GM06990 (cell line): ENCODE measurements at regions not wholly inside any gene's neighbourhood (a gene's known extent, or its start where the extent isn't known, plus 50 kb on each side); places are given as distances from the start of the nearest gene placed in this dataset.
"Not testable (repeated sequence)": the region's sequence is repeated elsewhere in the genome, so short reads cannot be mapped to it uniquely, and the experiment has no call there.

ENCODE experiments used
- DNase-seq: peaks from one replicate; pipeline ENCODE4 v3.0.0-alpha.2; 2011; ENCODE audit not compliant: insufficient read length; ENCODE audit errors: extremely low read depth
- H3K27me3 ChIP-seq: replicated peaks from 2 replicates; pipeline ENCODE4 v1.6.0; 2011; ENCODE audit warnings: low read length; ENCODE audit not compliant: control insufficient read depth, insufficient read depth
- H3K36me3 ChIP-seq: 2 replicates; pipeline ENCODE4 v1.5.1; 2011; ENCODE audit warnings: low read length; ENCODE audit not compliant: control insufficient read depth, insufficient read depth
- H3K4me3 ChIP-seq: replicated peaks from 2 replicates; pipeline ENCODE4 v1.5.1; 2011; ENCODE audit warnings: low read depth, mild to moderate bottlenecking, control low read depth, low read length
- TF ChIP-seq, protein P1 (sequence below): IDR thresholded peaks from 2 replicates; pipeline ENCODE4 v1.5.1; 2011; ENCODE audit warnings: low read length, control low read depth, mild to moderate bottlenecking, inconsistent platforms; ENCODE audit not compliant: insufficient read depth, poor library complexity, severe bottlenecking

DNA sequence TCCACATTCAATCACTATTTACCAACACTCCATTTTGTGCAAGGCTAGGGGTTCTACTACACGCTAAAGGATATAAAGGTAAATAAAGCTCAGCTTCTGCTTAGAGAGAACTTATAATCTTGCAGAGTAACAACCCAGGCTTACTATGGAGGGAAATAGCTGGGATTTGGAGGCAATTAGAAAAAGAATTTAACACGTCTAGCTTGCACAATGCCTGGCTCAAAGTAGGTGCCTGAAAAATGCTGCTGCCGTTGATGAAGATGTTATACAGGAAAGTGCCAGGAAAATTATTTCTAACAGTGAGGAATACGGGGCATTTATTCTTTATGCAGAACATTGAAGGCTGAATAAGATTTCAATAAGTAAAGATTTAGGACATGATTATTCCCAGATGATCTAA lies 214.2 kb downstream of the KITLG start:
- H3K36me3 ChIP-seq = no peaks in the 10 kb centered on the region
- no peak overlapping the region for H3K4me3 ChIP-seq
- TF ChIP-seq, protein P1, sequence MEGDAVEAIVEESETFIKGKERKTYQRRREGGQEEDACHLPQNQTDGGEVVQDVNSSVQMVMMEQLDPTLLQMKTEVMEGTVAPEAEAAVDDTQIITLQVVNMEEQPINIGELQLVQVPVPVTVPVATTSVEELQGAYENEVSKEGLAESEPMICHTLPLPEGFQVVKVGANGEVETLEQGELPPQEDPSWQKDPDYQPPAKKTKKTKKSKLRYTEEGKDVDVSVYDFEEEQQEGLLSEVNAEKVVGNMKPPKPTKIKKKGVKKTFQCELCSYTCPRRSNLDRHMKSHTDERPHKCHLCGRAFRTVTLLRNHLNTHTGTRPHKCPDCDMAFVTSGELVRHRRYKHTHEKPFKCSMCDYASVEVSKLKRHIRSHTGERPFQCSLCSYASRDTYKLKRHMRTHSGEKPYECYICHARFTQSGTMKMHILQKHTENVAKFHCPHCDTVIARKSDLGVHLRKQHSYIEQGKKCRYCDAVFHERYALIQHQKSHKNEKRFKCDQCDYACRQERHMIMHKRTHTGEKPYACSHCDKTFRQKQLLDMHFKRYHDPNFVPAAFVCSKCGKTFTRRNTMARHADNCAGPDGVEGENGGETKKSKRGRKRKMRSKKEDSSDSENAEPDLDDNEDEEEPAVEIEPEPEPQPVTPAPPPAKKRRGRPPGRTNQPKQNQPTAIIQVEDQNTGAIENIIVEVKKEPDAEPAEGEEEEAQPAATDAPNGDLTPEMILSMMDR = no peak
- DNase-seq = no peak
- no peaks in the 10 kb centered on the region for H3K27me3 ChIP-seq

DNA sequence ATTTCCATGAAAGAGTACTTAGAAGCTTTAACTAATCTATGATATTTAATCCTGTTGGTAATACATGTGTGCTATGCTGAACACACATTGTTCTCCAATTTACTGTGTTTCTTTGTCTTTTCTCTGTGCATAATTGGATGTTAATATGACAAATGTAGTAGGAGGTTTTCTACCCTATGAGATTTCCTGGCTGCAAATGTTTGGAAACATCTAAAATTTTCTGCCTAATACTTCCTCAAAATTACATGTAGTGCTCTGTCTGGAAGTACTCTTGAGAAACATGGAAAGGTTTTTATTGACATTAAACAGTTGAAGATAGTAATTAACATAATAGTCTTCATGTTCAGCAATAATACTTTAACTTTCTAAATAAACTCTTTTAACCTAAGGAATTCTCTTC lies 213.0 kb downstream of the KITLG start:
- TF ChIP-seq, protein P1 = no peak
- Histone ChIP-seq H3K36me3 (no peaks in the 10 kb centered on the region), H3K4me3 (no peak overlapping the region), H3K27me3 (no peaks in the 10 kb centered on the region)
- no peak for DNase-seq

DNA sequence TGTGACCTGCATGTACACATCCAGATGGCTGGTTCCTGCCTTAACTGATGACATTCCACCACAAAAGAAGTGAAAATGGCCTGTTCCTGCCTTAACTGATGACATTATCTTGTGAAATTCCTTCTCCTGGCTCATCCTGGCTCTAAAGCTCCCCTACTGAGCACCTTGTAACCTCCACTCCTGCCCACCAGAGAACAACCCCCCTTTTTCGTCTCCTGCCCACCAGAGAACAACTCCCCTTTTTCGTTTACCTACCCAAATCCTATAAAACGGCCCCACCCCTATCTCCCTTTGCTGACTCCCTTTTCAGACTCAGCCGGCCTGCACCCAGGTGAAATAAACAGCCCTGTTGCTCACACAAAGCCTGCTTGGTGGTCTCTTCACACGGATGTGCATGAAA lies 212.2 kb downstream of the KITLG start:
- not testable (repeated sequence) for H3K4me3 ChIP-seq, DNase-seq, H3K27me3 ChIP-seq, H3K36me3 ChIP-seq

DNA sequence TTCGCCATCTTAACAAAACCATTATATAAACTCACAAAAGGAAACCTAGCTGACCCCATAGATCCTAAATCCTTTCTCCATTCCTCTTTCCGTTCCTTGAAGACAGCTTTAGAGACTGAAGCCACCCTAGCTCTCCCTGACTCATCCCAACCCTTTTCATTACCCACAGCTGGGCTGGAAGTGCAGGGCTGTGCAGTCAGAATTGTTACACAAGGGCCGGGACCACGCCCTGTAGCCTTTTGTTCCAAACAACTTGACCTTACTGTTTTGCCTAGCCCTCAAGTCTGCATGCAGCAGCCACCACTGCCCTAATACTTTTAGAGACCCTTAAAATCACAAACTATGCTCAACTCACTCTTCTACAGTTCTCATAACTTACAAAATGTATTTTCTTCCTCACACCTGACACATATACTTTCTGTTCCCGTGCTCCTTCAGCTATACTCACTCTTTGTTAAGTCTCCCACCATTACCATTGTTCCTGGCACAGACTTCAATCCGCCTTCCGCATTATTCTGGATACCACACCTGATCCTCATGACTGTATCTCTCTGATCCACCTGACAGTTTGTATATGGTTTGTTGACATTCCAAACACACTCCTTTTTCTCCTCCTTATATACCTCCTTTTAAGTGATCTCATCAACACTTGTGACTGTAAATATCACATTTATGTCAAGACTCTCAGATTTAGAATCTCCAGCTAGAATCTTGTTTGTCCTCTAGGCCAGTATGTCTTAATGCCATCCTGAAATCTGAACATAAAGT lies 208.7 kb downstream of the KITLG start:
- no peak for DNase-seq
- Histone ChIP-seq H3K27me3 (no peaks in the 10 kb centered on the region), H3K4me3 (no peak overlapping the region), H3K36me3 (no peaks in the 10 kb centered on the region)
- TF ChIP-seq, protein P1 = no peak

DNA sequence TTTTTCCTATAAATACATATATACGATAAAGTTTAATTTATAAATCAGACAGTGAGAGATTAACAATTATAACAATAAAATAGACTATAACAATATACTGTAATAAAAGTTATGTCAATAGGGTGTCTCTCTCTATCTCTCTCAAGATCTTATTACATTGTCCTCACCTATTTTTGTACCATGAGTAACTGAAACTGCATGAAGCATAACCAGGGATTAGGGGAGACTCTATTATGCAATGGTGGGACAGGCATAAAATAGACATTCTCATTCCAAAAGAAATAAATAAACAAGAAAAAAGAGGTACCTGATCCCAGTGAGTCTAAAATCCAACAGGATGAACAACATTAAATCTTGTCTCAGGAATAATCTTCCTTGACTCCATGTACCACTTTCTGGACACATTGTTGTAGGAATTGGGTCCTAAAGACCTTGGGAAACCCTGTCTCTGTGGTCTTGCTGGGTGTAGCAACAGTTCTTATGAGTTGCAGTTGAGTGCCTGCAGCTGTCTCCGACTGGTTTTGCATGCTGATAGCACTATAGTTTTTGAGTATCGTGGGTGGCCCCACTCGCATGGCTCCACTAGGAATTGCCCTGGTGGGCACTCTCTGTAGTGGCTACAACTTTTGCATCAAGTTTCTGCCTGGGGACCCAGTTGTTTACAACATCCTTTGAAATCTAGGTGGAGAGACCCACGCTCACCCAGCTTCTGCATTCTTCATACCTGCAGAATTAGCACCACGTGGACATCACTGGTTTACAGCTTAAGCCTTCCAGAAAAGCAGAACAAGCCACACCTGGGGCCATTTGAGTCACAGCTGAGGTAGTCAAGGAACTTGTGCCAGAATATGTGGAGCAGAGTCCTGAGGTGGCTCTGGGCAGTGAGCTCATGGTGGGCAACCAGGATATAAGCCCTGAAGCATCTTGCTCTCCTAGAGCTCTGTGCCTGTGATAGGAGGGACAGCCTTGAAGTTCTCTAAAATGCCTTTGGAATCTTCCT lies 204.7 kb downstream of the KITLG start:
- no peaks in the 10 kb centered on the region for H3K27me3 ChIP-seq
- H3K36me3 ChIP-seq = no peaks in the 10 kb centered on the region
- no peak for DNase-seq
- H3K4me3 ChIP-seq = no peak overlapping the region
- TF ChIP-seq, protein P1 = no peak

DNA sequence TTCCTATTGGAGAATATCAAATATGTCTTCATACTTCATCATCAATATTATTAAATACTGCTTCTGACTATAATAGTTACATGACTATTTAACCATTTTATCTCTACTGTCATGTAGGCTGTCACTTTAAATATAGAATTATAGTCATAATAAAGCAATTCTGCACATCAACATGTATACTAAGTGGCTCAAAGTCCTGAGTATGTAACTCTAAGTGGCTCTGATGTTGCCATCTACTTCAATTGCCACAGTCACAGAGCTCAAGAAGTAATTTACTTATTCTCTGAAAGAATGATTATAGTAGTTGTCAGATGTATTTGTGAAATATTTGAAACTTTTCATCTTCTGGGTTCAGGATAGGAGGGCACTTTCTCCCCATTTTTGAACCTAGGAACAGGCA lies 202.3 kb downstream of the KITLG start:
- DNase-seq = no peak
- H3K27me3 ChIP-seq = no peaks in the 10 kb centered on the region
- no peaks in the 10 kb centered on the region for H3K36me3 ChIP-seq
- H3K4me3 ChIP-seq = no peak overlapping the region
- TF ChIP-seq, protein P1 = no peak
